NCI-H1417 treated with DMSO at 0.1 percent for 48 hours (cell line): ENCODE measurements at regions not wholly inside any gene's neighbourhood (a gene's known extent, or its start where the extent isn't known, plus 50 kb on each side); places are given as distances from the start of the nearest gene placed in this dataset.

Experiments
- DNase-seq: peaks from one replicate; lab custom pipeline; 2025; lab: John Stamatoyannopoulos, UW

GRCh38 chr3:17945018-17945798, 202.8 kb upstream of the TBC1D5 start:
- no peak for DNase-seq

DNA sequence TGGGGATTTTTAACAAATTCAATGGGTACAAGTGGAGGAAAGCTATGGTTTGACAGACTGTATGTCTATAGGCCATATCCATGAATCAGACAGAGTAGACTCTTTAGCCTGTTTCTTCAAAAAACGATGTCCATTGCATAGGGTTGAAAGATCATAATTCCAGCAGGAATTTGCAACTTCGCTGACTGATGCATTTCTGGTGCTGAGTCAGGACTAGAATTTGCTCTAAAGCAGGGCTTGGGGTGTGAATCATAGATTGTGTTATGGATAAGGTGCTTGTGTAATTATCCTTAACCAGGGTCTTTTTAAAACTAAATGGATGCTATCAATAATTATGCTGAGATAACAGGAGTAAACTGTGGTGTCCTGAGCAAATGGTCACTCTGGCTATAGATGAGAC, 200.4 kb upstream of the TBC1D5 start:
- no peak for DNase-seq

DNA sequence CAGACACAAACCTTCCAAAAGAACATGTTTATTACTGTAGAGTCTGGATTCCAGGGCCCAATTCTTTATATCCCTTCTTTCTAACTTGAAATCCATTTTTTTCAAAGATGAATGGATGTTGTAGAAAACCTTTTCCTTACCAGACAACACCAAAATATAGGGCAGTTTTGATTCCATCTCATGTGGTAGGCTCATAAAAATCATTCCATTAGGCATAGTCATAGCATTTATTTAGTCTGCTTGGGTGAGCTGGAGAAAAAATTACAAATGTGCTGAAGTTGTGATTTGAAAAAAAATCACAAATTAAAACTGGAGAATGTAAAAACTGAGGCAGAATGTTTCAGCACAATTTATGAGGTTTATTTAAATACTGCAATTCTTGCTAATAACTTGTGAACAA, 199.3 kb upstream of the TBC1D5 start:
- DNase-seq = no peak

GRCh38 chr3:17941152-17941551, 198.7 kb upstream of the TBC1D5 start:
- no peak for DNase-seq

DNA sequence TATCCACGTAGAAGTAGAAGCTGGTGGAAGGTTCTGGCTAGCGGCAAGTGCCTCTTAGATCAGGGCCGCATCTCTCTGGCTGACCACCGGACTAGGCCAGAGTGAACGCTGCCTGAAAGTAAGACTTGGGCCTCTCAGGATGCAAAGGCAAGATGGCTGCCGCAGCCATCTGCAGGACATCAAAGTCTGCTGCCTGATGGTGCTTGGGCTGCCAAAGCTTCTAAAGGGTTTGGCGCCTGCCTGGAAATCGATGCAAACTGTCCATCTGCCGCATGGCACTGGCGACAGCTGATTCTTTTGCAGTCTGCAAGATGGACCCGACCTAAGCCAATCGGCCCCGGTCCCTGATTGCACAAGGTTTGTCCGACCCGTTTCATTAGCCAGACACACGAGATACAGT, 196.7 kb upstream of the TBC1D5 start:
- DNase-seq = no peak

DNA sequence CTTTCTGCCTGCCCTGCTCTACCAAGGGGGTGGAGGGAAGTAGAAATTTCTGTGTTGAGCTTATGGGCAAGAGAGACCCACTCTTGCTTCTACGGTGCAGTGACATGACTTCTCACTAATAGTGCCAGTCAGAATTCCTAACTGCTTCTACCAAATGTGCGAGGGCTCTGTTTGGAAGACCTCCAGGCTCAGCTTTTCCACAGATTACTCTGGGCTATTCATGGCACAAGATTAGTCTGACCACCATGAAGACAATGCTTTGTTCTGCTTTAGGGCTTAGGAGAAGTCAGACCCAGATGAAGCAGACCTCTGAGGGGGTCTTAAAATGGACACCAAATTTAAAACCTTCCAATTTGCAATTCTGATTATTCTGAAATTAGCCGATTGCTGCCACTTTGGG, 195.9 kb upstream of the TBC1D5 start:
- no peak for DNase-seq

DNA sequence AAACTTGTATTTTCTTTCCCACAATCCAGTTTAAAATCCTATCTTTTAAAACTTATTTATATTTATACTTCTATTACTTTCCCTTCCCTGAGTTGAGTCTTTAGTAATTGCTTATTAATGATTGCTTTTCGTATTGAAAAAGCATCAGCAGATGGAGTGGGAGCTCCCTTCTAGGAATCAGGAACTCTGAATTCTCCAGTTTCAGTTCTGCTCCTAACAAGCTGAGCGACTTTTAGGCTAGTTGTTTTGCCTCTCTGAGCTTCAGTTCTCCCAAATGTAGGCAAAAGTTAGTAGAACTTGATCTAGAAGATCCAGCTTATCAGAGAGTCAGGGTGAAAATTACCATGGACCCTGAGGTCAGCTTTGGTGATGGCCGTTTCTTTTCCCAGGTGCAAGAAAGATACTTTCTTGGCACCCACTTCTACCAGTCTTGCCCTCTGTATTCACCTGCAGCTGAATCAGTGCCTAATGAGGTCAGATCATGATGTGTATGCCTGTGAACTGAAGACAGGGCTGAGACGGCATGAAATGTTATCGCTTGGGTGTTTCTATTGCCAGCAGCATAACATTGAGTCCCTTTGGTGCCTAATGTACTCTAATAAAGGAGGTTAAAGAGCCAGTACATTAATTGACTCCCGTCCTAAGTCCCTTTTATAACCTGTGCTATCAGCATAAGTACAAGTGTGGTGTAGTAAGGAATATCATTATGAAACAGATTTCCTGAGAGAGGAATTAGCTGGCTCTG, 194.5 kb upstream of the TBC1D5 start:
- DNase-seq = no peak

- peak; percentile 63 for DNase-seq
These were observed 192.8 kb upstream of the TBC1D5 start for GRCh38 chr3:17935222-17935621.

DNA sequence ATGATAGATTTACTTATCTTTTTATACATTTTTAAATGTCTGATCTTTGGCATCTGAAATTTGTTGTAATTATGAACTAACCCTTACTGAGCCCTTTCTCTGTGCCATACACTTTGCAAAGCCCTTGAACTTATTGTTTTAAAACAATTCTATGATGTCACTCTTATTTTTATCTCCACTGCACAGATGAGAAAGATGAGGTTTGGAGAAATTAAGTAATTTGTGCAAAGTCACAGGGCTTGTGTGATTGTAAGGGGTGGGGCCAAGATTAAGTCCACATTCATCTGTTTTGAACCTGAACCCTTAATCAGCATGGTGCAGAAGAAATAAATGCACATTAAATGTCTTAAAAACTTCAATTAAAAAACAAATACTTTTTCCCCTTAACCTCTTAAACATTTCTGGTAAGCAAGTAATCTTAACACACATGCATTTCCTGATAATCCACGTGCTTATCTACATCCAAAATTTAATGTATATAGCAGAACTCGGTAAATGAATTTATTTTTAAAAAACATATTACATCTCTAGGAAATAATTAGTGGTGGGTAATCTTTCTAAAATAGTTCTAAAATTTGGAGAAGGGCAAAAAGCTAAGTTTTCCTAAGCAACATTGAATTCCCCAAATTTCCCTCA, 189.8 kb upstream of the TBC1D5 start:
- no peak for DNase-seq

GRCh38 chr3:17931131-17931530, 188.7 kb upstream of the TBC1D5 start:
- no peak for DNase-seq

DNA sequence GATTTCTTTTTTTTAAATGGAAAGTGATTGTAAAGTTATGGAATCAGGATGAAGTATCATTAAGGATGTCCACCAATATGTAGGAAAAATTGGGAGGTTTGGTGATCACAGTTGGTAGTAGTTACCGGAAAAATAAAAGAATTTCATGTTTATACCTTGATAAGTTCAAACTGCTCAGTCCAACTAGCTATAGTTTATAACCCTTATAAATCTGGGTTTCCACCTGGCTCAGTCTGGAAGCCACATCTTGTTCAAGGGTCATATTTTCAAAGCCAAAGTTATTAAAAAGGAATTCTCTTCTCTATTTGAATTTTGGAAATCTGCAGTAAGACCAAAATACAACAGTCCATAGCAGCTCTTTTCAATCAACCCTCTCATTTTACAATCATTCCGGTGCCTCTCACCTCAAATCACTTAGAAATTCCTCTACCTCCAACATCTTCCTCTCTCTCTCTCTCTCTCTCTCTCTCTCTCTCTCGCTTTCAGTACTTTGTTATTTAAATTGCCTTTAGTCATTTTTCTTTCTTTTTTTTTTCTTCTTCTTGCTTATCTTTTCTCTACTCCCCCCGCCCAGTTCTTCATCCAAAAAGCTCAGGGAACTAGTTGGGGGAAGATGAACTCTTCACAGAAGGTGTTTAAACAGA, 186.2 kb upstream of the TBC1D5 start:
- DNase-seq = no peak

DNA sequence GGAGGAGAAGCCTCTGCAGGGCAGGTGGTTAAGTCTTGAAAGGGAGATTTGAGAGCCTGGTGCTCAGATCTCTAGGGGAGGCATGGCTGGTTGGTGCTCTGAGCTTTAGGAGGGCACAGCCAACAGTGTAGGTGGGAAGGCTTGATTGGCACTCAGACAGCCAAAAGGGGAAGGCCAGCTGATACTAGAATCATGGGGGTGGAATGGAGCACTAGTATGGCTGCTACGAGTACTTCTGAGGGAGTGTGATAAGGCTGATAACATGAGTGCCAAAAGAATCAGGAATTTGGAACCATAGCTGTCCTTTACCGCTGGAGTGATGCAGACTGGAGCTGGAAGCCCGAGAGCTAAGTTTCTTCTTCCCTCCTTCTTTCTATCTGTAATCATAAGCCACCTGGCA, 184.6 kb upstream of the TBC1D5 start:
- no peak for DNase-seq

GRCh38 chr3:17915341-17915740, 172.9 kb upstream of the TBC1D5 start:
- DNase-seq = no peak

DNA sequence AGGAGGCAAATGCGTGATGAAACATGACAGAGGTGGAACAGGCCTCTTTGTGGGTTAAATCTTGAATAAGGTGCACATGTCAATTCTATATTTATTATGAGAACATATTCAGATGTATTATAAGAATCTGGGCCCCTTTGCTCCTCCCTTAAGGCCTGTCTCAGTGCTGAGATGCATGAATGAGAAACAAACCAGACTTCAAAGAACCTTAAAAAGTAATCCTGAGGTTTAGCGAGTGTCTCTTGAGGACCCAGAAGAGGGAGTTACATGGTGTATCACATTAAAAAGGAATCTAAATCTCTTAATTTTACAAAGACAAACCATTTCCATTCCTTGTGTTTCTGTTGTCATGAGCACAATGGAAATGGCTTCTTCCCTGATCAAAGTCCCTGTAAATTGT, 170.9 kb upstream of the TBC1D5 start:
- no peak for DNase-seq

GRCh38 chr3:17911986-17912760, 169.7 kb upstream of the TBC1D5 start:
- DNase-seq = no peak

- DNase-seq = no peak
These were observed 168.5 kb upstream of the TBC1D5 start for GRCh38 chr3:17910922-17911321.

GRCh38 chr3:17909714-17910113, 167.3 kb upstream of the TBC1D5 start:
- DNase-seq = no peak

- no peak for DNase-seq
These were observed 166.2 kb upstream of the TBC1D5 start for GRCh38 chr3:17908399-17909191.

DNA sequence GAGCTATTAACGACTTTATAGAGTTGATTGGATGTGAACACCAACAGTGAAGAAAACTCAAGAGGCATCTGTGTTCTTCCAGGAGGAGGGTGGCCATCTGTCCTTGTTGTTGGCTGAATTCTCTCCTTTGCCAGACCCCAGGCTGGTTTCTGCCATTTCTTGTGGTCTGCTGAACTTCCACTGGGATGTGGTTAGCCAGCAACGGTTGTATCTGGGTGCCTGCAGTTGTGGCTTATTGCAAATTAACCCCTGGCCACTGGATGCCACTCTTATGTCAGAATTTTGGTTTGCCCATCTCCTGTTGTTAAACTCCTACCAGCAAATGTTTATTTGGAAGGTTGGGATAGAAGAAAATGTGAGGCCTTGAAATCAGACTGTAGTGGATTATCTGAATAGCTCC, 163.6 kb upstream of the TBC1D5 start:
- DNase-seq = no peak

DNA sequence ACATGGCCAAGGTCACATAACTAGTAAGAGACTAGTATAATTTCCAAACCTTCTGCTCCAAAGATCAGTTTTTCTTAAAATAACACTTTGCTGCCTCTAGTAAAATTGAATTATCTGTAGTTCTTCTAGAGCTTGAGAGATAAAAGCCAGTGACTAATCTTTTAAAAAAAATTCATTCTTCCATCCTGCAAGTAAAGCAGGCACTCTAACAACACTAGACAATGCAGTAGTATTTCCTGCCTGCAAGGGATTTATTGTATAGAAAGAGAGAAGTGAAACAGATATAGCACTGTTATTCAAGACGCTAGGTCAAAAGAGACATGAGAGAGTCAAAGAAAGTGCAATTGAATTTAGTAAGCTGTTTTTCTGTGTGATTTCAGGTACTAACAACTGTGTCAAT, 159.5 kb upstream of the TBC1D5 start:
- no peak for DNase-seq

DNA sequence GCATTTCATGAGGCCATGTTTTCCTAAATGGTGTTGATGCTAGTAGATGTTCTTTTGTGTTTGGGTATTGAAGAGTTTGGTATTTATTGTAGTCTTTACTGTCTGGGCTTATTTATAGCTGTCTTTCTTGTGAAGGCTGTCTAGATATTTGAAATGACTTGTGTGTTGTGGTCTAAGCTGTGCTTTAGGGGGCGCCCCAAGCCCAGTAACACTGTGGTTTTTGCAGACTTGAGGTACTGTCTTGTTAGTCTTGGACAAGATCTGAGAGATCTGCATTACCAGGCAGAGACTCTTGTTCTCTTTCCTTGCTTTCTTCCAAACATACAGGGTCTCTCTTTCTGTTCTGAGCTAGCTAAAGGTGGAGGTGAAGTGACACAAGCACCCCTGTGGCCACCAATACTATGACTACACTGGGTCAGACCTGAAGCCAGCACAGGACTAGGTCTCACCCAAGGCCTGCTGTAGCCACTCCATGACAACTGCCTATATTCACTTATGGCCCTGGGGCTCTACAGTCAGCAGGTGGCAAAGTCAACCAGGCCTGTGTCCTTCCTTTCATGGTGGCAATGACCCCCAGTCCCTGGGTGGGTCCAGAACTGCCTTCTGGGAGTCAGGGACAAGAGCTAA, 152.1 kb upstream of the TBC1D5 start:
- no peak for DNase-seq
